MG63 (cell line): ENCODE measurements at regions not wholly inside any gene's neighbourhood (a gene's known extent, or its start where the extent isn't known, plus 50 kb on each side); places are given as distances from the start of the nearest gene placed in this dataset.
"Not testable (repeated sequence)": the region's sequence is repeated elsewhere in the genome, so short reads cannot be mapped to it uniquely, and the experiment has no call there.

ENCODE experiments used
- DNase-seq: peaks from one replicate; pipeline ENCODE4 v3.0.0-alpha.2; 2020
- H3K27me3 ChIP-seq: fragments of 250-450 bp; sonication (Bioruptor Pico); 2 replicates; pipeline ENCODE4 v1.5.1; 2020; ENCODE audit warnings: mild to moderate bottlenecking, moderate library complexity
- H3K36me3 ChIP-seq: fragments of 250-450 bp; sonication (Bioruptor Pico); 2 replicates; pipeline ENCODE4 v1.5.1; 2020; ENCODE audit warnings: mild to moderate bottlenecking, moderate library complexity
- H3K4me3 ChIP-seq: fragments of 250-450 bp; sonication (Bioruptor Pico); 2 replicates; pipeline ENCODE4 v1.5.1; 2020; ENCODE audit warnings: mild to moderate bottlenecking, moderate library complexity
- H3K9me3 ChIP-seq: fragments of 250-450 bp; sonication (Bioruptor Pico); 2 replicates; pipeline ENCODE4 v1.5.1; 2020; ENCODE audit warnings: mild to moderate bottlenecking, moderate library complexity

- no peaks in the 10 kb centered on the region for H3K36me3 ChIP-seq
- no peak overlapping the region for H3K4me3 ChIP-seq
- no peak for DNase-seq
- H3K9me3 ChIP-seq, result no peaks in the 10 kb centered on the region
- H3K27me3 ChIP-seq, result no peaks in the 10 kb centered on the region
These were observed 215.7 kb downstream of the KATNAL1 start for GRCh38 chr13:30091691-30092090.

DNA sequence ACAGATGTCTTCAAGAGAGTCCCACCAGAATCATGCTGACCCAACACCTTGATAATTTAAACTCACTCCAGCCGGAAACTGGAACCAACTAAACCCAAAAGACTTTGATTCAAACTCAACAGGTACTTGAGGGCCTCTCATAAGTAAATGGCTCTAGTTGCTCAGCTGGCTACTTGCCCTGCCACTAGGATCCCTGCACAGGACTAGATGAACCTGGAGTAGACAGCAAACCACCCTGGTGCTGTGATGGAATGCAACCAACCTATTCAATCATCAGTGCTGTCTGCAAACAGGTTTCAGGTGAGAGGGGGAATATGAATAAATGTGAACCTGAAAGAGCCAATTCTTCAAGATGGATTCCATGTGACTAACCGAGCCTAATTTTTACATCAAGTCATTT is 216.3 kb downstream of the KATNAL1 start:
- no peak for DNase-seq
- no peaks in the 10 kb centered on the region for H3K9me3 ChIP-seq
- no peak overlapping the region for H3K4me3 ChIP-seq
- H3K27me3 ChIP-seq, result no peaks in the 10 kb centered on the region
- no peaks in the 10 kb centered on the region for H3K36me3 ChIP-seq

GRCh38 chr13:30088312-30088855 is 219.0 kb downstream of the KATNAL1 start:
- no peaks in the 10 kb centered on the region for H3K36me3 ChIP-seq
- no peak overlapping the region for H3K4me3 ChIP-seq
- peaks cover 5% of the 10 kb centered on the region for H3K9me3 ChIP-seq
- no peak for DNase-seq
- no peaks in the 10 kb centered on the region for H3K27me3 ChIP-seq

DNA sequence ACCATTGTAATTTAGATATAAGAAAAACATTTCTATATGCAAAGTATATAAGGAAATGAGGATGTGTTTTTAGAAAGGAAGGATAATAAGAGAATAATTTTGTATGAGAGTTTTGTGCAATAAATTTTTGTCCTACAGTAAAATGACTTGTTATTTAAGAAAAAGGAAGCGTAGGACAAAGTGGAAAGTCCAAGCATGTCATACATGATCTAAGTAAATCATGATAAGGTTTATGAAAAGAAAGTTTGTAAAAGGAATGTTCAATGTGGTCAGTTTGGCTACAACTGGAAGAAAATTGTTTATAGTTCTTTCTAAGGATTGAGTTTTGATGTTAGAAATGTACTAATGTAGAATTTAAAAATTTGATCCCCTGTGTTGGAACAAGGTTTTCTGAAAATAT is 222.3 kb downstream of the KATNAL1 start:
- no peak for DNase-seq
- peaks cover 5% of the 10 kb centered on the region for H3K9me3 ChIP-seq
- H3K4me3 ChIP-seq, result no peak overlapping the region
- H3K36me3 ChIP-seq, result no peaks in the 10 kb centered on the region
- H3K27me3 ChIP-seq, result no peaks in the 10 kb centered on the region

DNA sequence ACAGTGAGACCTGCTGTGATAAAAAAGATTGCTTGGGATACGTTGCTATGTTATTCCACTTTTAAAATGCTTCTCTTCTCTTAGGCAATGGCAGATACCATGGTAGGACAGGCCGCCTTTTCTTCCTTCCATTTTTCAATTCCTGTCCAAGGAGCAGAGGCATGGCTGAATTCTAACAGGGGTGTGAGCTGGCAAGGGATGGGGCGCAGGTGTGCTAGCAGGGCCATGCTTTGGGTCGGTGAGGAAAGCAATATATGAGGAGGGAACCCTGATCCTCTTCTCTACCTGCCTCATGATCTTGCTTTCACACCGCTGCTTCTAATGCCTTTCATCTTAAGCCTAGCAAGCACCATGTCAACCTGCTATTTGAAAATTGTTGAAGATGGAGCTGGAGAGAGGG is 225.0 kb downstream of the KATNAL1 start:
- DNase-seq, result no peak
- Histone ChIP-seq H3K4me3 (no peak overlapping the region), H3K36me3 (no peaks in the 10 kb centered on the region), H3K9me3 (peaks cover 5% of the 10 kb centered on the region), H3K27me3 (no peaks in the 10 kb centered on the region)

GRCh38 chr13:30081331-30081730 is 226.0 kb downstream of the KATNAL1 start:
- Histone ChIP-seq H3K36me3 (no peaks in the 10 kb centered on the region), H3K4me3 (no peak overlapping the region), H3K27me3 (no peaks in the 10 kb centered on the region), H3K9me3 (peaks cover 5% of the 10 kb centered on the region)
- no peak for DNase-seq

DNA sequence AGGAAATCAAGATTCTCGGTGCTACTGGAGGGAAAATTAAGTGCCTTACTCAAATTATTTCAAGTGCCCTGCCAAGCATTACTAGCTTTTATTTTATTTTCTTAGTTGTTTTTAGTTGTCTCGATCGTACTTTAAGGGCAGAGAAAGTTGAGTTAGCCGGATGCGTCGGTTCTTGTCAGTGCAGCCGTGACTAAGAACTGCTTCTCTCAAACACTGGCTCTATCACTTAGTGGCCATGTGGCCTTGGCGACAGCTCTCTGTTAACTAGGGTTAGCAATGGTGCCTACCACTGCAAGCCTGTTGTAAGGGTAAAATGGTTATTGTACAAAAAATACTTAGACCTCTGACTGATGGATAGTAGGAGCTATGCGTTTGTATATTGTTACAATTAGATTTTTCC is 227.8 kb downstream of the KATNAL1 start:
- no peak for DNase-seq
- Histone ChIP-seq H3K27me3 (no peaks in the 10 kb centered on the region), H3K36me3 (no peaks in the 10 kb centered on the region), H3K9me3 (no peaks in the 10 kb centered on the region), H3K4me3 (no peak overlapping the region)

DNA sequence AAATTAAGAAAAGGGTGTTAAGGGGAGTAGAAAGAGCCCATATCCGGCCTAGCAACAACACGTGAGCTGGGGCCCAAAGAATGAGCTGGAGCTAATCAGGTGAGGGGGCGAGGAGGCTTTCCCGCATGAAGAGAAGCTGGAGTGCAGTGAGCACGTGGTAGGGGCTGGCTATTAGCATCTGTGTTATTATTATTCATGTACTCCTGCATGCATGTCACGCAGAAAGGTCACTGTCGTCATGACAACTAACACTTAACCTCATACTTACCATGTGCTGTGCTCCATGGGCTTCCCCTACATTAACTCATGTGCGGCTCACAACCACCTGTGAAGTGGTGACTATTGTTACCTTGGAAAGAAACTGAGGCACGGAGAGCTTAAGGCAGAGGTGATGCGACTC is 227.6 kb upstream of the UBL3 start:
- H3K27me3 ChIP-seq, result no peaks in the 10 kb centered on the region
- no peak overlapping the region for H3K4me3 ChIP-seq
- H3K36me3 ChIP-seq, result no peaks in the 10 kb centered on the region
- DNase-seq, result no peak
- no peaks in the 10 kb centered on the region for H3K9me3 ChIP-seq

DNA sequence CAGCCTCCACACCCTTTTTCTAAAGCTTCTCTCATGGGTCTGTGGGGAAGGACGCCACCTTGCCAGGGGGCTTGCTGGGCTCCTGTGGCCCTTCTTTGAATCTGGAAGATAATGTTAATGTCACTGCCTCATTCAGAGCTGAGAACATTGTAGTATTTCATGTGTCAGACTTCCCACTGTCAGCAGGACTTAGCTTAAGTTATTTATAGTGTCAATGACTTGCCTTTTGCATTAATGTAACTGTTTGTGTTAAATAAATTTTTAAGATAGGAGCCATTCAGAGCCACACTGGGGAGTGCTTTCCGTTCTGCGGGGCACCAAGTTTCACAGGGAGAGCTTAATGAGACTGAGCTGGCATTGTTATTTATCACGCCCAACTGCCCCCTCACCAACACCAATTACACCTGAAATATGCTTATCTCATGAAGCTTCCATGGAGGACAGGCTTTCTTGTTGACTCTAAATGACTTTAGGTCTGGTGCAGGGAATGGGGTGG is 226.9 kb upstream of the UBL3 start:
- H3K4me3 ChIP-seq, result no peak overlapping the region
- H3K27me3 ChIP-seq, result no peaks in the 10 kb centered on the region
- no peaks in the 10 kb centered on the region for H3K9me3 ChIP-seq
- DNase-seq, result no peak
- no peaks in the 10 kb centered on the region for H3K36me3 ChIP-seq

DNA sequence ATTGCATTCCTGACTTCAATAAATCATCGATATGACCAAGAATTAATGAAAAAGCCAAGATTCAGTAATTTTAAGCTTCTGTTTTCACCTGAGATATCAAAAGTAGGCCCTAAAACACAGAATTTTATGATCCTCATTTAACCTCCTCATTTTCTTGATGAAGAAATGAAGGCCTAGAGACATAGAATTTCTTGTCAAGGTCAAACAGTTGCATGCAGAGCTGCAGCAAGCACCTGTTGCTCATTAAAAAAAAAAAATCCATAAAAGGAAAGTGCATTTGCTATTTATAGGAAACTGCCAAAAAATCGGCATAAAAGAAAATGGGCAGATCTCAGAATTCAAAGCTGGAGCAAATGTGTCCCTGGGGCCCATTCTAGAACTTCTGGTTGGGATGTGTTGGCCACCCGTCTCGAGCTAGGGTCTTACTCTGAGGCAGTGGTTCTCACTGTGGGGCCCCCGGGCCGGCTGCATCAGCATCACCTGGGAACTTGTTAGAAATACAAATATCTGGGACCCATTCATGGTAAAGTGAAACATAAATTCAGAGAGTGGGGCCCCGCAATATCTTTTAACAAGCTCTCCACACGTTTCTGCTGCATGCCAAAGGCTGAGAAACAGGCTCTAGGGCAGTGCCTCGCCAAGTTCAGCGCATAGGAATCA is 224.7 kb upstream of the UBL3 start:
- H3K36me3 ChIP-seq, result no peaks in the 10 kb centered on the region
- no peaks in the 10 kb centered on the region for H3K9me3 ChIP-seq
- no peak overlapping the region for H3K4me3 ChIP-seq
- DNase-seq, result no peak
- no peaks in the 10 kb centered on the region for H3K27me3 ChIP-seq

DNA sequence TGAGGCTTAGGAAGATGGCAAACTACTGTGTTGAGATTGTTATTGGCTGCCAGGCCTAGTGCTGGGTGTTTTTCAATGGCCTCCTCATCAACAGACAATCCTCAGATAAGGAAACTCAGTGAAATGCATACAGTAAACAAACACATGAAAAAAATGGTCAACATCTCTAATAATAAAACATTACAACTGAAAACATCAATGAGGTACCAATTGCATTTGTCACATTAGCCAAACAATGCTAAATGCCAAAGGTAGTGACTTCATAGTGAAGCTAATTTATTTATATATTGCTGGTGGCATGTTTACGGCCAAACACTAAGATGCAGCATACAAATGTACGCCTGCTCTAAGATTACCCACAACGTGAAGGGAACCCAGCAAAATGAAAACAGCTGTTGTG is 224.0 kb upstream of the UBL3 start:
- no peaks in the 10 kb centered on the region for H3K36me3 ChIP-seq
- no peak overlapping the region for H3K4me3 ChIP-seq
- DNase-seq, result no peak
- no peaks in the 10 kb centered on the region for H3K9me3 ChIP-seq
- H3K27me3 ChIP-seq, result no peaks in the 10 kb centered on the region

DNA sequence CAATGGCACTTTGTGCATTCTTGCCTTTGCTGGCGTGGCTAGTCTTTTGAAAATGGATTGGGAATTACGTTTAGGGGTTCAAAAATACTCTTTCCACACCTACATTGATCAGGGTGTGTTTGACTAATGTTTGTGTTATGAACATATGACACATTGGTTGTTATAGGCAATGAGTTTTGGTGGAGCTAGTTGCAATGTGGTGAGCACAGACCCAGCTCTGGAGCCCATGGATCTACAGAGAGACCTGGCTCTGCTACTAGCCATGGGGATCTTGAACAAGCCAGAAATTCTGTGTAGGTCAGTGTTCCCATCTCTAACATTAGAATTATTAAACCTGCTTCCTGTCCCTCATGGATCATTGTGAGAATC is 222.4 kb upstream of the UBL3 start:
- no peaks in the 10 kb centered on the region for H3K36me3 ChIP-seq

DNA sequence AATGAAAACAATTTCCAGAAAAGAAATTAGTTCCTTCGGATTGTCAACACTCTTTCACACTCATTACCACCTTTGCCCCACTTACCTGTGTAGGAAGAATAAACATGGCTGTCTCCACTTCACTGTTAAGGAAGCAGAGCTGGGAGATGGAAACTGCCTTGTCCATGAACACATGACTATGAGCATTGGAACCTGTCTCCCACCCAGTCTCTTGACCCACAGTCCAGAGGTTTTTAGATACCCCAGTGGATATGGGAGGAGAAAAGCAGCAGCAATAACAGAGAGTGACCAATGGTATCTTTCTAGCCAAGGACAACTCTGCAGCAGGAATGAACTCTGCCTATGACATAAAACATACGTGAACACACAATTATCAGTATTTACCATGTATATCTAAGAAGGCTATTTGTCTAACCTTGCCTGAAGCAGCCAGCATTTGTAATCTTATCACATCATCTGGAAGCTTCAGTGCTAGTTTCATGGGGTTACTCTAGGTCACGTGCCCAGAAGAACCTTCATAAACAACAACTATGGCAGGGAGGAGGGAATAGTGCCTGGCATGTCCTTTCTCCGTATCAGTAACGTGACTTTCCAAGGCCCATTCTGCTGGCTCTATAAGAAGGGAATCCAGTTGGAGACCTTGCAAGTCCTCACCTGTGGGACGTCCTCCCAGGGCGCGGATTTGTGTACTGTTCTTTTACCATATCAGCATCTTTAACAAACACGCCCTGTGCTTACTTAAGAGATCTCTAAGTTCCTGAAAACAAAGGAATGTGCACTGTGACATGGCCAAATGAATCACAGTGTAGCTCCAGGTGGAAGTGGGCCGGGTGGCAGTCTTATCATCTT is 221.8 kb upstream of the UBL3 start:
- no peaks in the 10 kb centered on the region for H3K27me3 ChIP-seq
- no peaks in the 10 kb centered on the region for H3K9me3 ChIP-seq
- DNase-seq, result no peak
- H3K36me3 ChIP-seq, result no peaks in the 10 kb centered on the region
- no peak overlapping the region for H3K4me3 ChIP-seq

More for the DNA sequence above, 222.4 kb upstream of the UBL3 start:
- DNase-seq, result no peak
- H3K27me3 ChIP-seq, result no peaks in the 10 kb centered on the region
- no peaks in the 10 kb centered on the region for H3K9me3 ChIP-seq
- no peak overlapping the region for H3K4me3 ChIP-seq

DNA sequence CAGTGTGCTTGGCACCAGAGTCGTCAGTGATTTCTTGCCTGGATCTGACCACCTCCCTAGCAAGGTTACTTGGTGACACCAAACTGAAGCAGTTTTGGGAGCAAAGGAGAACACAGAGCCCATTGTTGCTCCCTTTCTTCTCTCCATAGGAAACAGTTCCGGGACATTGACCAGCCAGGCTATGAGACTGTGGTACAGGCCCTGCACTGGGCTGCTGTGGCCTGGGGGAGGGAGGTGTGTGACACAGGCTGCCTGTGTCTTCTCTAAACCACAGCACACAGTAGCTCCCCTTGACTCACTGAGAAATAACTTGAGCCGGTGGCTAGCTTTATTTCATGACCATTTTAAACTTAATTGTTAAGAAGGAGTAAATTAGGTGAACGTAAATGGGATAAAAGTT is 214.8 kb upstream of the UBL3 start:
- DNase-seq, result no peak
- no peaks in the 10 kb centered on the region; the same call in 1 of the 2 replicates for H3K27me3 ChIP-seq
- H3K4me3 ChIP-seq, result no peak overlapping the region
- no peaks in the 10 kb centered on the region for H3K36me3 ChIP-seq
- H3K9me3 ChIP-seq, result no peaks in the 10 kb centered on the region

- H3K4me3 ChIP-seq, result no peak overlapping the region
- H3K9me3 ChIP-seq, result no peaks in the 10 kb centered on the region
- DNase-seq, result no peak
- H3K36me3 ChIP-seq, result no peaks in the 10 kb centered on the region
- H3K27me3 ChIP-seq, result no peaks in the 10 kb centered on the region; the same call in 1 of the 2 replicates
These were observed 213.5 kb upstream of the UBL3 start for GRCh38 chr13:30063892-30064291.

DNA sequence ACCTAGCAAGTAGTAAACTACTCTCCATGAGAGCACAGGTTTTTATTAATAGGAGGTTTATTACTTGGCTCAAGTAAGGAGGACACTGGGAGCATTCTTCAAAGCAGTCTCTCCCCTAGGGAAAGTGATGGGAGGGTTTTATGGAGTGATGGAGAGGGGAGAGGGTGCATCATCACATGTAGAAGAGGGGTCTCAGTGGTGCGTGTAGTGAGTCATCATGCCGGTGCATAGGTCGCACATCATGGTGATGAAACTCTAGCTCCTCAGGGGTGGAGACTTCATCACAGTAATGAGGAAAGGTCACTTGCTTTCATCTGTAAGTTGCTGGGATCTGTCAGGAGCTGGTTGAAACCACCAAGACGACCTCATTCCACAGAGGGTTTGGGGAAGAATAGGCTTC is 210.8 kb upstream of the UBL3 start:
- H3K27me3 ChIP-seq, result no peaks in the 10 kb centered on the region; the same call in none of the 2 replicates
- no peak overlapping the region for H3K4me3 ChIP-seq
- no peak for DNase-seq
- no peaks in the 10 kb centered on the region for H3K9me3 ChIP-seq
- H3K36me3 ChIP-seq, result no peaks in the 10 kb centered on the region

- Histone ChIP-seq H3K27me3 (no peaks in the 10 kb centered on the region; the same call in none of the 2 replicates), H3K4me3 (no peak overlapping the region), H3K36me3 (no peaks in the 10 kb centered on the region), H3K9me3 (no peaks in the 10 kb centered on the region)
- DNase-seq, result no peak
These were observed 208.0 kb upstream of the UBL3 start for GRCh38 chr13:30058429-30058828.

DNA sequence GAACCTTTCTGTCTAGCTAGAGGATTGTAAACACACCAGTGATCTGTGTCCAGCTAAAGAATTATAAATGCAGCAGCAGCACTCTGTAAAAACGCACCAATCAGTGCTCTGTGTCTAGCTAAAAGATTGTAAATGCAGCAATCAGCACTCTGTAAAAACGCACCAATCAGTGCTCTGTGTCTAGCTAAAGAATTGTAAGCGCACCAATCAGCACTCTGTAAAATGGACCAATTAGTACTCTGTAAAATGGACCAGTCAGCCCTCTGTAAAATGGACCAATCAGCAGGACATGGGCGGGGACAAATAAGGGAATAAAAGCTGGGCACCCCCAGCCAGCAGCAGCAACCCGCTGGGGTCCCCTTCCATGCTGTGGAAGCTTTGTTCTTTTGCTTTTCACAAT is 204.1 kb upstream of the UBL3 start:
- H3K27me3 ChIP-seq, DNase-seq, H3K4me3 ChIP-seq, H3K9me3 ChIP-seq, H3K36me3 ChIP-seq: not testable (repeated sequence)
